HG02610 (cell line): ENCODE measurements at regions not wholly inside any gene's neighbourhood (a gene's known extent, or its start where the extent isn't known, plus 50 kb on each side); places are given as distances from the start of the nearest gene placed in this dataset.

Experiments used
- ATAC-seq: cut with Tn5 transposase; IDR thresholded peaks from one replicate; pipeline ENCODE4 v1.9.1; 2021; ENCODE audit warnings: mild to moderate bottlenecking, moderate library complexity; ENCODE audit not compliant: unreplicated experiment

GRCh38 chr2:147045113-147045512 is 799.7 kb upstream of the ACVR2A start:
- no peak for ATAC-seq

DNA sequence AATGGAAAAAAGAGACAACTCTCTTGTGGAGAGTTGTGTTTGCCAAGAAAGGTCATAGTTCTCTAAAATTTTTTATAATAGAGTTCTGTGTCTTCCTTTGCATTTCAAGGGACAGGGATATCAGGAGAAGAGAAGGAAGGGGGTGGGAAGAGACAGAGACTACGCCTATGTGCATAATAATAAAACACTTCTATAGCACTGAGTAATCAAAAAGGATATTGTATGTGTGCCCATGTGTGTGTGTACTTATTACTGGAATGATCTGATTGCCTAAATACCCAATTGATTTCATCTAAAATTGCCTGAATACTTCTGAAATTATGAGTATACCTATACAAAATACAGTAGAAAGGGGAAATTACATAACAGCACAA is 803.7 kb upstream of the ACVR2A start:
- ATAC-seq, result no peak

- no peak for ATAC-seq
Observed at GRCh38 chr2:147040298-147041120, 804.3 kb upstream of the ACVR2A start.

DNA sequence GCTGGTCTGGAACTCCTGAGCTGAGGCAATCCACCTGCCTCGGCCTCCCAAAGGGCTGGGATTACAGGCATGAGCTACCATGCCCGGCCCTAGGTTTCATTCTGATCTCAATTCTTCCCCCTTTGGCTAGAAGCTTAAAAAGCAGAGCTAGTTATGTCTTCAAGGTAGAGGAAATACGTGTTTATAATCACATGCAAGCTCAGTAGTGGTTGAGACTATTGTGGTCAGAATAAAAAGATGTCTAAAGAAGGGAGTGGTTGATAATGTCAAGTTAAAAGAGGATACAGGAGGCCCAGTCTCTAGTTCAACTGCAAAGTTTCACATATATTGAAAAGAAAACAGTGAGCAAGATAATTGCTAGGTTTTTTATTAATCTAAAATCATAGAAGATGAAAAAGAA is 807.8 kb upstream of the ACVR2A start:
- ATAC-seq, result no peak

- ATAC-seq, result no peak
Observed at GRCh38 chr2:147033044-147033443, 811.8 kb upstream of the ACVR2A start.

DNA sequence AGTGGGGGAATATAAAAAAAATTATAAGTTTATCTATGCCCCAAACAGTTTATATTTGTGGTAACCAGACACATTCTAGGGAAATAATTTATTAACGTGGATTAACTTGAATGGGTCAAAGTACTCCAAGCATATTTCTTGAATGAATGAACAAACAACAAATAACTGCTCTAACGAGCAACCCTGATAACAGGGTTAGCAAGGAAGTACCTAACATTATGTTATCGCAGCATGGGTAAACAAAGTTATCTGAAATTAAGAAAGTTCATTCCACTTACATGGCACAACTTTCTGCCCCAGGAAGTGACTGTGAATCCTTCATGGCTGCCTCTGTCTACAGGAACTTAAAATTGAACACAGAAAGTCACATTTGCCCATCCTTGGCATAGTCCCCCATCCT is 812.9 kb upstream of the ACVR2A start:
- no peak for ATAC-seq

DNA sequence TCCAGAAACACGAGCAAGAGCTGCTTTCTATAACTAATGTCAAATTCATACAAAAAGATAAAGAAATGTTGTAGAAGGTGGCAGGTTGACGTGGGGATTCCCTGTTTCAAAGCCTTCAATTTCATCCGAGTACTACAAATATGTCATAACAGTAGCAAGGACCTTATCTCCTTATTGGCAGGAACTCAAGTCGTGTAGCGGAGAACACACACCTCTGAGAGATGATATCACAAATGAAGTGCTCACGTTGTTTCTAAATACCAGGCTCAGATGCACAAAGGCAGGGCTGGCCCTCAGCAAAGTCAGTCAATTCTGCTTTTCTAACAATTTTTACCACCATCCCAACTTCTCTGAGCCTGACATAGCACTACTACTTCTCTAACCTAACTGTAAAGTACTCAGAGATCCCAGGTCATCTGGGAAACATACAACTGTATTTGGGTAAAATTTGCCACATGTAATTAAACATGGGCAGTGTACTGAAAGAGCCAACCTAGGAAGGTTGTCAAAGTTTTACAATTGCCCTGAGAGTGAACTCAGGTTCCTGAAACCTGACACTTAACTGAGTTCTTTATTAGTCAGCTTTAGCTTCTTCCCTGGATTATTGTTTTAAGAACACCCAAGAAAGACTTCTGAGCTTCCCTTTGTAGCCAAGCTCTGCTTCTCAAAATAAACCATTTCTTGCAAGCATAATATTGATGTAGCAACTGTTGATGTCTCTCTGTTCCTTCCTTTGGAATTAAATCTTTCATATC is 813.7 kb upstream of the ACVR2A start:
- ATAC-seq, result no peak

DNA sequence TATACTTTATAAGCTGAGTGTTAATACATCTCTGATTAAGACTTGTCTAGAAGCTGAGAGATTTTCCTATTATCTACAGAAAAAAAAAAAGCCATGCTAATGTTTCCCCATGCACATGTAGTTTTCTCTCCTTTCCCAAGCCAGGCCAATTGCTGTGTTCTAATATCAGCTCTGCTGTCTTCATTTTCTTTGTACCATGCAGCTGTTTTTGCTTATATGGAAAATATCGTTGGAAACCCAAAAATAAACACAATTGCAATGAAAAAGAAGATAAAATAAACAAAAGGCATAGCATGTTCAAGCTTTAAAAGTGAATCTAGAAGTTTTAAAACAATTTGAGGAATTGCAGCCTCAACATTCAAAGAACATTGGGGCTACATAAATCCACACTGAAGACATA is 817.4 kb upstream of the ACVR2A start:
- no peak for ATAC-seq

GRCh38 chr2:147026664-147027295 is 818.0 kb upstream of the ACVR2A start:
- ATAC-seq, result no peak

- ATAC-seq, result no peak
Observed at GRCh38 chr2:147025646-147026585, 818.9 kb upstream of the ACVR2A start.

DNA sequence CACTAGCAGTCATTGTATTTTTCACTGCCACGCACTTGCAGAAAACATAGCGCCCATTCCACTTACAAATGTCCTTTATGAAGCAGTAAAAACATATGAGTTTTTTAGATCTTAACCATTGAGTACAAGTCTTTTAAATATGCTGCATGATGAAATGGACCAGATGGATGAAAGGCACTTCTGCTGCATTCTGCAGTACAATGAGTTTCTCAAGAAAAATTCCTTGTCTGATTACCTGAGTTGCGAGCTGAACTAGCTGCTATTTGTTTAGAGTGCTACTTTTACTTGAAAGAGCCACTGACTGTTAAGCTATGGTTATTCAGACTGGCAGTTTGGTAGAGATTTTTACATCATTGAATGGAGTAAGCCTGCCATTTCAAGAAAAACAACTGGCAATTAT is 825.5 kb upstream of the ACVR2A start:
- no peak for ATAC-seq

GRCh38 chr2:147017951-147018645 is 826.7 kb upstream of the ACVR2A start:
- ATAC-seq, result no peak

- no peak for ATAC-seq
Observed at GRCh38 chr2:147016181-147016580, 828.6 kb upstream of the ACVR2A start.

DNA sequence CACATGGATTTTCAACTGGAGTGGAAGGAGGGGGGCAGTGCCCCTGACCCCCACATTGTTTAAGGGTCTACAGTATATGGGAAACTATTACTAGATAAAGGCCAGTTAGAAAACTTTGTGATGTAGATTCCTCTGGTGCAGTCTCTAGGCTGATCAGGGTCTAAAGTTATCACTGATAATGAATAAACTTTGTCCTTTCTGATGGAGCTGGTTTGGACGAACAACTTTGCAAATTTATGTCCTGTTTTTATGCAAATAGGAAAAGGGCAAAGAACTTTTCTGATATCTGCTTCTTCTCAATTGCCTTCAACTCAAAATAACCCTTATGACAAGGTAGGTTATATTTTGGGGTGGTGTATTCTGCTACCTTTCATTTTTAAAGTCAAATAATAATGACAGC is 829.2 kb upstream of the ACVR2A start:
- no peak for ATAC-seq

DNA sequence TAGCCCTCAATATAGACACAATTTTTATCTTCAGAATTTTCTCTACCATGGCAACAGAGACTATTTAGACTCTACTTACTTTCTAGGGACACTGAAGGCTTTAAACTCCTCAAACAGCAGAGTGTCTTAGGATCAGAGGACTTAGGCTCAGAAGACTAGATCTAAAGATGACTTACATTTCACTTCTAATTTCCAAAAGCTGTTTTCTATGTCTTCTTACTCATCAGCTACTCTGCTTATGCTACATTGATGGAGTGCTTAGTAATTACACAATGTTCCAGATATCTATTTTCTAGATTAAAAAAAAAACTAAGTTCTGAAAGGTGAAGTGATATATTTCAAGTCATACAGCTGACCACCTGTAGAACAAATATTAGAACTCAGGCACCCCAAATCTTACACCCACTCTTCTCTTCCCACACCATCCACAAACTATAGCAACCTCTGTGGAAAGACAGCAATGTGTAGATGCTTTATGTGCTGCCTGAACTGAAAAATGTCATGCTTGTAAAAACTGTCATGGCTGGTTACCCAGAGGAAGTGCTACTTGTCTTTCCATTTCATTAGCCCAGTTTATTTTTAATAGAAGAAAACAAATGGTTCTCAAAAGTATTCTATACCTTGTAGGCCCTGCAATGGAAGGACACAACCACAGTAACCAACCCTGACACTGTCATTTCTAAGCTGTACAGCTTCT is 831.0 kb upstream of the ACVR2A start:
- ATAC-seq, result no peak

DNA sequence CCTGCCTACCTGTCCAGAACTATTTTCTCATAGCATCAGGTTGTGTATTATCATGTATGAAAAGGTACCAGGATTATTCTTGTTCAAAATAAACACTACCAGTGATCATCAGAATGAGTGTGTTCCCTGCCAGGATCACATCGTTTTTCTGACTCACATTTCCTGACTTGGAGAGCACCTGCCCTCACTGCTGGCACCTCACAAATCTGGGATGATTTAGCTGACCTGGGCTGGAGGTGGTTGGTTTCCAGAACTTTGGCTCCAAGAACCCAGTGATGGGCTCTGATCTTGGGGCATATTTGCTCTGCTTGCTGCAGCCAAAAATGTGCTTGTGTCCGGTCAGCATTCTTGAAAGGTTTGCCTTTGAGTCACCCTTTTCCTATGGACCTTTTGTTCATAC is 836.3 kb upstream of the ACVR2A start:
- no peak for ATAC-seq

GRCh38 chr2:147006736-147007141 is 838.1 kb upstream of the ACVR2A start:
- no peak for ATAC-seq

DNA sequence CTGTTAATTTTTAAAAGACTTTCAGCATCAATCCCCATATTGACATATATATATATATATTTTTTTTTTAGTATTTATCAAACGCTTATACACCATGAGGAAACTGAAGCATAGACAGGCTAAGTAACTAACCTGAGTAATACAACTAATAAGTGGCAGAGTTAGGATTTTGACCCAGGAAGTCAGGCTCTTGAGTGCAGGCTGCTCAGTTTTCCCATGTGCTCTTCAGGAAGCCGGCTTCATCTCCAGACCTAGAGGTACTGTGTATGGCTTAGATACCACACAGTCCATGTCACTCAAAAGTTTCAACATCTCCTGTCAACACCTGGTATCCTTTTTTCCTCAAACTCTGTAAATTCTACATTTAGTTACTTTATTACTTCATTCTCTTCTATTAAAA is 841.7 kb upstream of the ACVR2A start:
- ATAC-seq, result no peak

GRCh38 chr2:147002256-147002655 is 842.6 kb upstream of the ACVR2A start:
- ATAC-seq, result no peak

DNA sequence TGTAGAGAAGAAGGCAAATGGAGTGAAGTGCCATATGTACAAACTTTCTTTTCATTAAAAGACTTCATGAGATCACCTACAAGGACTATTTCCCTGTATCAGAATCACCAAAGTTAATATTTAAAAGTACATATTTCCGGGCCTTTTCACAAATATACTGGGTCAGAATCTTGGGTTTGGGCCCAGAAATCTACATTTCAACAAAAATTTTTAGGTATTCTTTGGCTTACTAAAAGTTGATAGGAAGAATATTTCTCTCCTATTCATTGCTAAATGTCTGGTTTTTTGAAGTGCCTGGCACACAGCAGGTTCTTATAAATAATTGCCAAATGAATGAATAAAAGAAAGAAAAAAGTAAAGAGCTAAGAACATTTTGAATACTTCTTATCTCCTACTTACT is 843.8 kb upstream of the ACVR2A start:
- no peak for ATAC-seq
